ENCODE measurements at regions not wholly inside any gene's neighbourhood (a gene's known extent, or its start where the extent isn't known, plus 50 kb on each side); places are given as distances from the start of the nearest gene placed in this dataset.

DNA sequence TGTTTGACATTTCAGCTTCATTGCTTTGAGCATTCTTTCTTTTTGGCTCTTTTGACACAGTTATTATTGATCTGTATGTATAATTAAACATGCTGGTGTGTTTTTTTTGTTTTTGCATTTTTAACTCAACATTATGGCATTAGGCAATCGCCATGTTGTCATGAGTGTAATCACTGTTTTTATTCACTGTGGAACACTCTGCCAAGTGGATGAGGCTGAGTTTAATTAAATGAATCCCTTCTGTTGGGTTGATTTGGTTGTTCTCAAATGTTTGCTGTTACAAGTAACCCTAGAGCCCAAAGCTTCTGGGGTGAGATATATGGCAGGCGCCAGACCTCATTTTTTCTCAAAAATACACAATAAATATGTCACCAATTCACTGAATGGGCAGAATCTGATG lies 428.1 kb downstream of the MATN1 start:
- TF ChIP-seq GATA2 (IDR thresholded peaks at IDR 0.05; ENCODE audit: low read depth, low read length), result no peak
- no peak for TF ChIP-seq GATA3 (IDR thresholded peaks at IDR 0.05; ENCODE audit: low read depth, low read length)

All from SH-SY5Y (cell line).